ENCODE measurements at regions not wholly inside any gene's neighbourhood (a gene's known extent, or its start where the extent isn't known, plus 50 kb on each side); places are given as distances from the start of the nearest gene placed in this dataset.

GRCh38 chr9:107118863-107119624 lies 164.0 kb upstream of the RAD23B start:
- no peak for DNase-seq (ENCODE audit: low spot score)

- DNase-seq (ENCODE audit: low spot score), result no peak
Observed at GRCh38 chr9:107119735-107120134, 163.3 kb upstream of the RAD23B start.

GRCh38 chr9:107123389-107123788 lies 159.7 kb upstream of the RAD23B start:
- DNase-seq (ENCODE audit: low spot score), result no peak

GRCh38 chr9:107127608-107128007 lies 155.5 kb upstream of the RAD23B start:
- no peak for DNase-seq (ENCODE audit: low spot score)

- DNase-seq (ENCODE audit: low spot score), result no peak
Observed at GRCh38 chr9:107131108-107131799, 151.8 kb upstream of the RAD23B start.

GRCh38 chr9:107136296-107136695 lies 146.8 kb upstream of the RAD23B start:
- no peak for DNase-seq (ENCODE audit: low spot score)

- no peak for DNase-seq (ENCODE audit: low spot score)
Observed at GRCh38 chr9:107137495-107138202, 145.4 kb upstream of the RAD23B start.

- DNase-seq (ENCODE audit: low spot score), result no peak
Observed at GRCh38 chr9:107138261-107138992, 144.7 kb upstream of the RAD23B start.

GRCh38 chr9:107141967-107142366 lies 141.1 kb upstream of the RAD23B start:
- DNase-seq (ENCODE audit: low spot score), result no peak

- no peak for DNase-seq (ENCODE audit: low spot score)
Observed at GRCh38 chr9:107142430-107142829, 140.6 kb upstream of the RAD23B start.

- no peak for DNase-seq (ENCODE audit: low spot score)
Observed at GRCh38 chr9:107142896-107143603, 140.0 kb upstream of the RAD23B start.

GRCh38 chr9:107144475-107144874 lies 138.6 kb upstream of the RAD23B start:
- DNase-seq (ENCODE audit: low spot score), result no peak

- DNase-seq (ENCODE audit: low spot score), result no peak
Observed at GRCh38 chr9:107147134-107147533, 135.9 kb upstream of the RAD23B start.

- DNase-seq (ENCODE audit: low spot score), result no peak
Observed at GRCh38 chr9:107148216-107148615, 134.9 kb upstream of the RAD23B start.

- DNase-seq (ENCODE audit: low spot score), result no peak
Observed at GRCh38 chr9:107149756-107150155, 133.3 kb upstream of the RAD23B start.

GRCh38 chr9:107153336-107153735 lies 129.7 kb upstream of the RAD23B start:
- DNase-seq (ENCODE audit: low spot score), result no peak

- no peak for DNase-seq (ENCODE audit: low spot score)
Observed at GRCh38 chr9:107154291-107154690, 128.8 kb upstream of the RAD23B start.

- DNase-seq (ENCODE audit: low spot score), result no peak
Observed at GRCh38 chr9:107154766-107155165, 128.3 kb upstream of the RAD23B start.

GRCh38 chr9:107155244-107155817 lies 127.7 kb upstream of the RAD23B start:
- no peak for DNase-seq (ENCODE audit: low spot score)

GRCh38 chr9:107158321-107158720 lies 124.8 kb upstream of the RAD23B start:
- no peak for DNase-seq (ENCODE audit: low spot score)

GRCh38 chr9:107161338-107161737 lies 121.7 kb upstream of the RAD23B start:
- no peak for DNase-seq (ENCODE audit: low spot score)
